ENCODE measurements at regions not wholly inside any gene's neighbourhood (a gene's known extent, or its start where the extent isn't known, plus 50 kb on each side); places are given as distances from the start of the nearest gene placed in this dataset.

DNA sequence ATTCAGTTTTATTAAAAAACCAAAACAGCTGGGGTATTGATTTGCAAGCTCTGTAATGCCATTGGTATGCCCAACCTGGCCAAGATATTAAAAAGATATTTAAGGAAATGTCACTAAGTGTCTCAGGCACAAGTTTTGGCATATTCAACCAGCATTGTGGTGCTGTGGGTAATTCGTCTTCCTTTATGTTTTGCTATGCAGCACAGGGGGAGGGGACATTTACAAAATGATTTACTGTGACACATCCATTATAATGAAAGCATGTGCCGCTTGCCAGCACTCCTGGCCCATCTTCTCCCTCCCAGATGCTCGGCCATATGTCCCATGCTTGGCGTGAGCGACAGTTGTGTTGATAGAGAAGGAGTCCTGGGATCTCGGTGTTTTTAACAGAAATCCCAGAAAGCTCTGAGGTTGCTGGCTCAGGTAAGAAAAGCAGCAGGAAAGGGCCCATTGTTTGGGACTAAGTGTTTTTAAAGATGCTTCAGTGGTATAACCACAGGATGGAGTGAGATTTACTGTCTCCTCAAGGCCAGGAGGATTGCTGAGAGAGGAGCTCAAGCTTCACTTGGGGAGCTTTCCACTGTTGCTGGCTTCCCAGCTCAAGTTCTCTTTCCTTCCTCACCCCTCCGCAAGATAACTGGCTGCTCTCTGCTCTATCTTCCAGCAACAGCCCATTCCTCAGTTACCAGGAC, 158.2 kb upstream of the TSC22D2 start:
- POLR2A ChIA-PET, result no interaction called here
- no peak for FAIRE-seq
- no peak for TF ChIP-seq MYC (IDR thresholded peaks at IDR 0.05; ENCODE audit: insufficient read depth, insufficient read length, insufficient replicate concordance, low read length, severe bottlenecking)
- TF ChIP-seq RBBP5 (conservative IDR thresholded peaks at IDR 0.05), result no peak
- TF ChIP-seq MTA3 (IDR thresholded peaks at IDR 0.05; ENCODE audit: borderline replicate concordance, low read length), result no peak
- TF ChIP-seq BRCA1 (IDR thresholded peaks at IDR 0.05; ENCODE audit: low read depth, low read length), result no peak
- TF ChIP-seq ATF2 (IDR thresholded peaks at IDR 0.05; ENCODE audit: low read length), result no peak
- TF ChIP-seq LARP7 (IDR thresholded peaks at IDR 0.05), result no peak
- no peak for TF ChIP-seq ZNF24 (IDR thresholded peaks at IDR 0.05)
- no peak for TF ChIP-seq ZNF217 (IDR thresholded peaks at IDR 0.05)
- TF ChIP-seq MEF2B (IDR thresholded peaks at IDR 0.05; ENCODE audit: partially characterized antibody, poor library complexity, severe bottlenecking), result no peak
- TF ChIP-seq BCL3 (IDR thresholded peaks at IDR 0.05; ENCODE audit: borderline replicate concordance, insufficient read depth, low read depth, low read length, poor library complexity, severe bottlenecking), result no peak
- no peak for TF ChIP-seq SREBF2 (IDR thresholded peaks at IDR 0.05; ENCODE audit: low read length)
- no peak for TF ChIP-seq FOS (IDR thresholded peaks at IDR 0.05; ENCODE audit: borderline replicate concordance, extremely low read depth, insufficient read length)
- TF ChIP-seq E2F8 (IDR thresholded peaks at IDR 0.05; ENCODE audit: low read depth, partially characterized antibody), result no peak
- TF ChIP-seq POLR2AphosphoS5 (IDR thresholded peaks at IDR 0.05; ENCODE audit: low read length), result no peak
- TF ChIP-seq STAT1 (conservative IDR thresholded peaks at IDR 0.05), result no peak
- TF ChIP-seq RAD21 (IDR thresholded peaks at IDR 0.05; ENCODE audit: insufficient read depth, low read depth, low read length), result no peak
- no peak for TF ChIP-seq RFX5 (IDR thresholded peaks at IDR 0.05; ENCODE audit: low read depth, low read length)
- TF ChIP-seq, protein P1, sequence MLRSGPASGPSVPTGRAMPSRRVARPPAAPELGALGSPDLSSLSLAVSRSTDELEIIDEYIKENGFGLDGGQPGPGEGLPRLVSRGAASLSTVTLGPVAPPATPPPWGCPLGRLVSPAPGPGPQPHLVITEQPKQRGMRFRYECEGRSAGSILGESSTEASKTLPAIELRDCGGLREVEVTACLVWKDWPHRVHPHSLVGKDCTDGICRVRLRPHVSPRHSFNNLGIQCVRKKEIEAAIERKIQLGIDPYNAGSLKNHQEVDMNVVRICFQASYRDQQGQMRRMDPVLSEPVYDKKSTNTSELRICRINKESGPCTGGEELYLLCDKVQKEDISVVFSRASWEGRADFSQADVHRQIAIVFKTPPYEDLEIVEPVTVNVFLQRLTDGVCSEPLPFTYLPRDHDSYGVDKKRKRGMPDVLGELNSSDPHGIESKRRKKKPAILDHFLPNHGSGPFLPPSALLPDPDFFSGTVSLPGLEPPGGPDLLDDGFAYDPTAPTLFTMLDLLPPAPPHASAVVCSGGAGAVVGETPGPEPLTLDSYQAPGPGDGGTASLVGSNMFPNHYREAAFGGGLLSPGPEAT (IDR thresholded peaks at IDR 0.05; ENCODE audit: low read depth), result no peak

More for the DNA sequence above, 158.2 kb upstream of the TSC22D2 start:
- WGBS (ENCODE audit: insufficient coverage, insufficient replicate concordance, low lambda C conversion rate, missing lambda C conversion rate), result 58% methylated on average over 7 of the region's 7 CpGs
- no peak for ATAC-seq
- intact Hi-C loops (cut with micrococcal nuclease; ENCODE audit: unreplicated experiment) (no loop called here), in situ Hi-C loops (cut with MboI) (no loop called here)
- no peak overlapping the region for H3K27ac ChIP-seq (ENCODE audit: control insufficient read depth, insufficient read depth)
- no peaks in the 10 kb centered on the region for H3K36me3 ChIP-seq (ENCODE audit: control insufficient read depth in 2 of 2, insufficient read depth in 2 of 2, low read length in 1 of 2)
- no peak overlapping the region for H3K4me2 ChIP-seq (ENCODE audit: control insufficient read depth, insufficient read depth)
- ChIA-PET SMC1A (ENCODE audit: uncharacterized antibody, unreplicated experiment) (interaction anchor here (0.6 to 3.6 kb wide), 3 partner anchors 8 to 449 kb away, joined by 3 to 10 read pairs (median 4); no protein-coding TSS in a partner anchor), RAD21 (ENCODE audit: unreplicated experiment) (no interaction called here), CTCF (interaction anchor here (1.2 to 2.1 kb wide), 4 partner anchors 8 to 246 kb away, joined by 3 to 9 read pairs (median 7); no protein-coding TSS in a partner anchor)
- no peaks in the 10 kb centered on the region for H4K20me1 ChIP-seq (ENCODE audit: control insufficient read depth, insufficient read depth)
- H3K4me3 ChIP-seq, result no peak overlapping the region
- H3K9ac ChIP-seq (ENCODE audit: control insufficient read depth, insufficient read depth, low read length), result no peak overlapping the region
- no peaks in the 10 kb centered on the region for H3K79me2 ChIP-seq (ENCODE audit: control insufficient read depth, insufficient read depth, low read length)
- H3K9me3 ChIP-seq (replicated peaks; ENCODE audit: control insufficient read depth, insufficient read depth, low read length), result no peaks in the 10 kb centered on the region
- 0 out of 2 replicates have a peak, but pooled peaks cover 3% of the 10 kb centered on the region for H3K4me1 ChIP-seq (ENCODE audit: control insufficient read depth, insufficient read depth, low read length)
- DNase-seq (ENCODE audit: low read depth, low spot score), result no peak
- H2AFZ ChIP-seq (ENCODE audit: control insufficient read depth, low read depth, low read length), result no peak overlapping the region
- no TSS peak for BruUV-seq (replicated peaks)
- H3K27me3 ChIP-seq (replicated peaks in 1 of 2; ENCODE audit: control insufficient read depth in 2 of 2, insufficient read depth in 2 of 2, low read length in 1 of 2), result no peaks in the 10 kb centered on the region
